GM21423 (cell line): ENCODE measurements at regions not wholly inside any gene's neighbourhood (a gene's known extent, or its start where the extent isn't known, plus 50 kb on each side); places are given as distances from the start of the nearest gene placed in this dataset.

Source experiments
- ATAC-seq: cut with Tn5 transposase; IDR thresholded peaks from one replicate; pipeline ENCODE4 v1.9.1; 2021; ENCODE audit warnings: mild to moderate bottlenecking, moderate library complexity; ENCODE audit not compliant: unreplicated experiment

GRCh38 chr18:28409811-28410210 is 232.9 kb upstream of the CDH2 start:
- no peak for ATAC-seq

GRCh38 chr18:28408528-28408927 is 231.6 kb upstream of the CDH2 start:
- ATAC-seq, result no peak

GRCh38 chr18:28407681-28408080 is 230.8 kb upstream of the CDH2 start:
- no peak for ATAC-seq

- ATAC-seq, result no peak
Measured at GRCh38 chr18:28406533-28406932, 229.6 kb upstream of the CDH2 start.

- no peak for ATAC-seq
Measured at GRCh38 chr18:28404694-28405093, 227.8 kb upstream of the CDH2 start.

- no peak for ATAC-seq
Measured at GRCh38 chr18:28399781-28400362, 222.9 kb upstream of the CDH2 start.

GRCh38 chr18:28398471-28398870 is 221.5 kb upstream of the CDH2 start:
- ATAC-seq, result no peak

GRCh38 chr18:28390022-28390421 is 213.1 kb upstream of the CDH2 start:
- no peak for ATAC-seq

GRCh38 chr18:28382215-28382879 is 205.4 kb upstream of the CDH2 start:
- no peak for ATAC-seq

GRCh38 chr18:28372186-28372585 is 195.3 kb upstream of the CDH2 start:
- ATAC-seq, result no peak

GRCh38 chr18:28366676-28367075 is 189.7 kb upstream of the CDH2 start:
- ATAC-seq, result no peak

GRCh38 chr18:28365411-28365831 is 188.5 kb upstream of the CDH2 start:
- ATAC-seq, result no peak

- ATAC-seq, result no peak
Measured at GRCh38 chr18:28363124-28363523, 186.2 kb upstream of the CDH2 start.

GRCh38 chr18:28359176-28359575 is 182.2 kb upstream of the CDH2 start:
- no peak for ATAC-seq

GRCh38 chr18:28357766-28358401 is 181.0 kb upstream of the CDH2 start:
- ATAC-seq, result no peak

GRCh38 chr18:28350821-28351220 is 173.9 kb upstream of the CDH2 start:
- ATAC-seq, result no peak

GRCh38 chr18:28342231-28342630 is 165.3 kb upstream of the CDH2 start:
- ATAC-seq, result no peak

GRCh38 chr18:28338316-28338715 is 161.4 kb upstream of the CDH2 start:
- no peak for ATAC-seq

GRCh38 chr18:28334516-28334915 is 157.6 kb upstream of the CDH2 start:
- no peak for ATAC-seq

GRCh38 chr18:28332071-28332470 is 155.1 kb upstream of the CDH2 start:
- ATAC-seq, result no peak

- no peak for ATAC-seq
Measured at GRCh38 chr18:28331551-28331950, 154.6 kb upstream of the CDH2 start.

GRCh38 chr18:28313602-28314001 is 136.7 kb upstream of the CDH2 start:
- ATAC-seq, result no peak
